ENCODE measurements at regions not wholly inside any gene's neighbourhood (a gene's known extent, or its start where the extent isn't known, plus 50 kb on each side); places are given as distances from the start of the nearest gene placed in this dataset.

DNA sequence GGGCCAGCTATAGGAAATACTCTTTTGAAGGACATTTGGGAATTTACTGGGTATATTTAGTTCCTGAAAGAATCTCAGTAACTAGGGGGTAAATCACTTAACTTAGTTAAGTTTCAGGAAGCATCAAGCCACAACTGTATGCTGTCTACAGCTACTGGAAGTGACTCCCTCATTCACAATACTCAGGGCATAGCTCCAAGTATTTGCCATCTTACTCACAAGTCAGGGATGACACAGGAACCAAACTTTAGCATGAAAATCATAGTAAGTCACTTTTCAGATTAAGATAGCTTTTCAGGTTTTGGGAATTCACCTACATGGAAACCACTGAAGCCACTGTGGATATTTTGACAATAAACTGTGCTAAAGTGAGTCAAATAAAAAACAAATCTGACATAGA is 242.4 kb upstream of the ATP10B start:
- Histone ChIP-seq H4K20me1 (ENCODE audit: insufficient read depth, low read length) (no peaks in the 10 kb centered on the region), H3K27ac (ENCODE audit: low read length) (no peak overlapping the region), H3K9ac (ENCODE audit: low read depth, low read length) (no peak overlapping the region), H3K9me3 (ENCODE audit: insufficient read depth, low read length, severe bottlenecking) (peaks cover 11% of the 10 kb centered on the region), H3K27me3 (ENCODE audit: insufficient read depth, low read length, poor library complexity) (no peaks in the 10 kb centered on the region), H3K36me3 (ENCODE audit: insufficient read depth, low read length) (no peaks in the 10 kb centered on the region), H3K4me3 (ENCODE audit: low read depth in 1 of 2, low read length in 2 of 2) (no peak overlapping the region), H3K4me2 (ENCODE audit: insufficient read depth, low read length) (no peak overlapping the region), H3K79me2 (ENCODE audit: insufficient read depth, low read length) (no peaks in the 10 kb centered on the region), H2AFZ (ENCODE audit: low read depth, low read length) (no peak overlapping the region), H3K4me1 (ENCODE audit: insufficient read depth, low read length) (no peaks in the 10 kb centered on the region)
- no peak for ATAC-seq (ENCODE audit: insufficient read depth, low read depth)
- no peak for DNase-seq
- no peak for TF ChIP-seq EZH2 (IDR thresholded peaks at IDR 0.05; ENCODE audit: borderline replicate concordance, low read depth, low read length, severe bottlenecking)
- TF ChIP-seq, protein P1, sequence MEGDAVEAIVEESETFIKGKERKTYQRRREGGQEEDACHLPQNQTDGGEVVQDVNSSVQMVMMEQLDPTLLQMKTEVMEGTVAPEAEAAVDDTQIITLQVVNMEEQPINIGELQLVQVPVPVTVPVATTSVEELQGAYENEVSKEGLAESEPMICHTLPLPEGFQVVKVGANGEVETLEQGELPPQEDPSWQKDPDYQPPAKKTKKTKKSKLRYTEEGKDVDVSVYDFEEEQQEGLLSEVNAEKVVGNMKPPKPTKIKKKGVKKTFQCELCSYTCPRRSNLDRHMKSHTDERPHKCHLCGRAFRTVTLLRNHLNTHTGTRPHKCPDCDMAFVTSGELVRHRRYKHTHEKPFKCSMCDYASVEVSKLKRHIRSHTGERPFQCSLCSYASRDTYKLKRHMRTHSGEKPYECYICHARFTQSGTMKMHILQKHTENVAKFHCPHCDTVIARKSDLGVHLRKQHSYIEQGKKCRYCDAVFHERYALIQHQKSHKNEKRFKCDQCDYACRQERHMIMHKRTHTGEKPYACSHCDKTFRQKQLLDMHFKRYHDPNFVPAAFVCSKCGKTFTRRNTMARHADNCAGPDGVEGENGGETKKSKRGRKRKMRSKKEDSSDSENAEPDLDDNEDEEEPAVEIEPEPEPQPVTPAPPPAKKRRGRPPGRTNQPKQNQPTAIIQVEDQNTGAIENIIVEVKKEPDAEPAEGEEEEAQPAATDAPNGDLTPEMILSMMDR (IDR thresholded peaks at IDR 0.05; ENCODE audit: borderline replicate concordance, extremely low read depth, low read length, poor library complexity, severe bottlenecking) = no peak

DNA sequence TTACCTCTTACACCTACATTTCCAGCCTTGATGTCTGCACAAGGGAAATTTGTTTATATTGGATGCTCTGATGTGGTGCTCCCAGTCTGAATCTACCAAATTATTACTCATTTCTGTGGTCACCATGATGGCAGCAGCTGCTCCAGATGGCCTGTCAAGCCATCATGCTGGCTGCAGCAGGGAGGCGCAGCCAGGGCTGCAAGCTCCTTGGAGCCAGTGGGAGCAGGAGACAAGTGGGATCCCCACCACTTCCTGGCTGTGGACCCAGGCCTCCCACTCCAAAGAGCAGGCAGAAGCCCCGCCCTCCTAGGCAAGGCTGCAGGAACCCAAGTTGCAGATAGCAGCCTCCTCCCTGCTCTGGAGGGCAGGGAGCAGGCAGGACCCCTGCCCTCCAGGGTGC is 241.1 kb upstream of the ATP10B start:
- H3K4me1 ChIP-seq (ENCODE audit: insufficient read depth, low read length) = no peaks in the 10 kb centered on the region
- H3K9me3 ChIP-seq (ENCODE audit: insufficient read depth, low read length, severe bottlenecking) = peaks cover 11% of the 10 kb centered on the region
- no peak overlapping the region for H3K4me3 ChIP-seq (ENCODE audit: low read depth in 1 of 2, low read length in 2 of 2)
- H3K27me3 ChIP-seq (ENCODE audit: insufficient read depth, low read length, poor library complexity) = no peaks in the 10 kb centered on the region
- H4K20me1 ChIP-seq (ENCODE audit: insufficient read depth, low read length) = no peaks in the 10 kb centered on the region
- no peak overlapping the region for H3K9ac ChIP-seq (ENCODE audit: low read depth, low read length)
- H3K79me2 ChIP-seq (ENCODE audit: insufficient read depth, low read length) = no peaks in the 10 kb centered on the region
- H2AFZ ChIP-seq (ENCODE audit: low read depth, low read length) = no peak overlapping the region
- no peak for TF ChIP-seq EZH2 (IDR thresholded peaks at IDR 0.05; ENCODE audit: borderline replicate concordance, low read depth, low read length, severe bottlenecking)
- H3K36me3 ChIP-seq (ENCODE audit: insufficient read depth, low read length) = no peaks in the 10 kb centered on the region
- no peak overlapping the region for H3K4me2 ChIP-seq (ENCODE audit: insufficient read depth, low read length)
- no peak overlapping the region for H3K27ac ChIP-seq (ENCODE audit: low read length)
- DNase-seq (no peak), ATAC-seq (ENCODE audit: insufficient read depth, low read depth) (no peak)

DNA sequence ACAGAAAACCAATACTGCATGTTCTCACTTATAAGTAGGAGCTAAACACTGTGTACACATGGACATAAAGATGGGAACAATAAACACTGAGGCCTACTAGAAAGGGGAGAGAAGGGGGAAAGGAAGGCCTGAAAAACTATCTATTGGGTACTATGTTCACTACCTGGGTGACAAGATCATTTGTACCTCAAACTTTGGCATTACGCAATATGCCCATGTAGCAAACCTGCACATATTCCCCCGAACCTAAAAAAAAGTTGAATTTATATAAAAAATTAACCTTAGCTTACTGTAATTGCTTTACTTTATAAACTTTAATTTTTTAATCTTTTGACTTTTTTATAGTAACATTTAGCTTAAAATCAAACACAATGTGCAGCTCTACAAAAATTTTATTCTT is 237.6 kb upstream of the ATP10B start:
- H3K79me2 ChIP-seq (ENCODE audit: insufficient read depth, low read length) = no peaks in the 10 kb centered on the region

DNA sequence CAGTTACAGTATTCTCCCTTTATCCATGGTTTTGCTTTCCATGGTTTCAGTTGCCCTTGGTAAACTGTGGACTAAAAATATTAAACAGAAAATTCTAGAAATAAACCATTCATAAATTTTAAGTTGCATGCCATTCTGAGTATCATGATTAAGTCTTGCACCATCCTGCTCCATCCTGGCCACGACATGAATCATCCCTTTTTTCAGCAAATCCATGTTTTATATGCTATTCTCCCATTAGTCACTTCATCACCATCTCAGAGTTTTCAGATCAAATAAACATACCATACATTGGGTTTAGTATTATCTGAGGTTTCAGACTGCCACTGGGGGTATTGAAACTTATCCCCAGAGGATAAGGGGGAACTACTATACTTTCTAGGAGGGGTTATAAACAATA is 234.4 kb upstream of the ATP10B start:
- no peak overlapping the region for H3K27ac ChIP-seq (ENCODE audit: low read length)
- ATAC-seq (ENCODE audit: insufficient read depth, low read depth) (no peak), DNase-seq (no peak)
- no peak overlapping the region for H3K4me2 ChIP-seq (ENCODE audit: insufficient read depth, low read length)
- no peak for TF ChIP-seq EZH2 (IDR thresholded peaks at IDR 0.05; ENCODE audit: borderline replicate concordance, low read depth, low read length, severe bottlenecking)
- TF ChIP-seq, protein P1 (IDR thresholded peaks at IDR 0.05; ENCODE audit: borderline replicate concordance, extremely low read depth, low read length, poor library complexity, severe bottlenecking) = no peak
- H3K36me3 ChIP-seq (ENCODE audit: insufficient read depth, low read length) = no peaks in the 10 kb centered on the region
- no peak overlapping the region for H3K4me3 ChIP-seq (ENCODE audit: low read depth in 1 of 2, low read length in 2 of 2)
- peaks cover 7% of the 10 kb centered on the region for H3K4me1 ChIP-seq (ENCODE audit: insufficient read depth, low read length)
- H3K9me3 ChIP-seq (ENCODE audit: insufficient read depth, low read length, severe bottlenecking) = no peaks in the 10 kb centered on the region
- H3K79me2 ChIP-seq (ENCODE audit: insufficient read depth, low read length) = no peaks in the 10 kb centered on the region
- H4K20me1 ChIP-seq (ENCODE audit: insufficient read depth, low read length) = no peaks in the 10 kb centered on the region
- H3K27me3 ChIP-seq (ENCODE audit: insufficient read depth, low read length, poor library complexity) = no peaks in the 10 kb centered on the region
- H2AFZ ChIP-seq (ENCODE audit: low read depth, low read length) = no peak overlapping the region
- H3K9ac ChIP-seq (ENCODE audit: low read depth, low read length) = no peak overlapping the region

More for the DNA sequence above, 237.6 kb upstream of the ATP10B start:
- H3K9ac ChIP-seq (ENCODE audit: low read depth, low read length) = no peak overlapping the region
- TF ChIP-seq EZH2 (IDR thresholded peaks at IDR 0.05; ENCODE audit: borderline replicate concordance, low read depth, low read length, severe bottlenecking) = no peak
- TF ChIP-seq, protein P1 (IDR thresholded peaks at IDR 0.05; ENCODE audit: borderline replicate concordance, extremely low read depth, low read length, poor library complexity, severe bottlenecking) = no peak
- H3K9me3 ChIP-seq (ENCODE audit: insufficient read depth, low read length, severe bottlenecking) = peaks cover 11% of the 10 kb centered on the region
- DNase-seq (no peak), ATAC-seq (ENCODE audit: insufficient read depth, low read depth) (no peak)
- H4K20me1 ChIP-seq (ENCODE audit: insufficient read depth, low read length) = no peaks in the 10 kb centered on the region
- no peak overlapping the region for H3K4me2 ChIP-seq (ENCODE audit: insufficient read depth, low read length)
- H3K36me3 ChIP-seq (ENCODE audit: insufficient read depth, low read length) = no peaks in the 10 kb centered on the region
- no peak overlapping the region for H2AFZ ChIP-seq (ENCODE audit: low read depth, low read length)
- no peak overlapping the region for H3K27ac ChIP-seq (ENCODE audit: low read length)
- no peaks in the 10 kb centered on the region for H3K27me3 ChIP-seq (ENCODE audit: insufficient read depth, low read length, poor library complexity)
- no peak overlapping the region for H3K4me3 ChIP-seq (ENCODE audit: low read depth in 1 of 2, low read length in 2 of 2)
- no peaks in the 10 kb centered on the region for H3K4me1 ChIP-seq (ENCODE audit: insufficient read depth, low read length)

All from DND-41 (cell line).